Endothelial cell of umbilical vein (primary cell): ENCODE measurements at regions not wholly inside any gene's neighbourhood (a gene's known extent, or its start where the extent isn't known, plus 50 kb on each side); places are given as distances from the start of the nearest gene placed in this dataset.

Experiments
- BruUV-seq: library from RNA; stranded (reverse); fragments of 400-500 nt; replicated peaks from 2 replicates; lab custom pipeline; 2021; lab: Mats Ljungman, UMichigan
- CTCF ChIA-PET: fragments of 300-600, 350-600 bp; sonication (Branson Sonifier 250); formaldehyde crosslinking; loops from one replicate; lab custom pipeline; 2021; ENCODE audit warnings: antibody characterized with exemption, inconsistent platforms; lab: Charles Lee
- POLR2A ChIA-PET: fragments of 300-600, 350-600 bp; sonication (Branson Sonifier 250); formaldehyde crosslinking; loops from one replicate; lab custom pipeline; 2021; ENCODE audit warnings: antibody characterized with exemption, inconsistent platforms; lab: Charles Lee
- DNase-seq: peaks from one replicate; pipeline ENCODE4 v3.0.0-alpha.2; 2011; ENCODE audit warnings: low read depth, low spot score
- FAIRE-seq: peaks from 2 replicates; lab custom pipeline; 2011; peaks lifted over from hg19 to GRCh38; lab: Jason Lieb, UNC
- H2AFZ ChIP-seq: 2 replicates; pipeline ENCODE4 v1.6.0; 2012; ENCODE audit warnings: low read depth, low read length, control low read depth, inconsistent platforms
- H3K27ac ChIP-seq: 2 replicates; pipeline ENCODE4 v1.5.1; 2011; ENCODE audit warnings: low read depth, mild to moderate bottlenecking, control low read depth, low read length, moderate library complexity; ENCODE audit not compliant: insufficient read depth
- H3K27me3 ChIP-seq, 2 experiments: 2 replicates each; pipeline versions ENCODE4 v1.6.0 to v1.6.1; 2011; ENCODE audit warnings: low read length in 2 of 2, mixed read lengths in 1 of 2; ENCODE audit not compliant: control insufficient read depth in 2 of 2, insufficient read depth in 2 of 2
- H3K36me3 ChIP-seq, 2 experiments: 2 replicates in 1 of 2; 3 replicates in 1 of 2; pipeline ENCODE4 v1.5.1; 2011; ENCODE audit warnings: low read length in 2 of 2, mild to moderate bottlenecking in 1 of 2, moderate library complexity in 1 of 2; ENCODE audit not compliant: control insufficient read depth in 2 of 2, insufficient read depth in 2 of 2; ENCODE audit errors: extremely low read depth in 1 of 2
- H3K4me1 ChIP-seq: 3 replicates; pipeline ENCODE4 v1.5.1; 2011; ENCODE audit warnings: mild to moderate bottlenecking, low read length; ENCODE audit not compliant: control insufficient read depth, insufficient read depth; ENCODE audit errors: extremely low read depth
- H3K4me2 ChIP-seq: 2 replicates; pipeline ENCODE4 v1.6.1; 2011; ENCODE audit warnings: low read length, control low read depth, mixed read lengths; ENCODE audit not compliant: insufficient read depth
- H3K4me3 ChIP-seq, 3 experiments: fragments of 200-600 bp in 1 of 3; sonication (generic), shearing (Covaris generic) in 1 of 3; replicated peaks in 1 of 3; 2 replicates each; pipeline ENCODE4 v1.5.1; 2011 to 2016; ENCODE audit warnings: control low read depth in 3 of 3, low read length in 3 of 3, mild to moderate bottlenecking in 2 of 3, inconsistent platforms in 1 of 3, low read depth in 1 of 3, moderate library complexity in 1 of 3; ENCODE audit not compliant: insufficient read depth in 1 of 3
- H3K79me2 ChIP-seq: 2 replicates; pipeline ENCODE4 v1.6.0; 2012; ENCODE audit warnings: low read length, inconsistent platforms; ENCODE audit not compliant: control insufficient read depth, insufficient read depth
- H3K9ac ChIP-seq: replicated peaks from 2 replicates; pipeline ENCODE3; 2011; ENCODE audit warnings: low read length, control low read depth; ENCODE audit not compliant: insufficient read depth; ENCODE audit errors: extremely low read depth
- H3K9me1 ChIP-seq: replicated peaks from 3 replicates; pipeline ENCODE4 v1.6.0; 2011; ENCODE audit warnings: mild to moderate bottlenecking, low read length; ENCODE audit not compliant: control insufficient read depth, insufficient read depth; ENCODE audit errors: extremely low read depth
- H3K9me3 ChIP-seq: replicated peaks from 2 replicates; pipeline ENCODE4 v1.5.1; 2012; ENCODE audit warnings: low read length, inconsistent platforms; ENCODE audit not compliant: control insufficient read depth, insufficient read depth
- H4K20me1 ChIP-seq: replicated peaks from 2 replicates; pipeline ENCODE3; 2011; ENCODE audit warnings: mild to moderate bottlenecking, low read length; ENCODE audit not compliant: control insufficient read depth, insufficient read depth; ENCODE audit errors: extremely low read depth
- EZH2 ChIP-seq: IDR thresholded peaks from 2 replicates; pipeline ENCODE4 v1.6.1; 2012; ENCODE audit warnings: borderline replicate concordance, low read depth, mild to moderate bottlenecking, moderate library complexity, low read length, inconsistent platforms; ENCODE audit not compliant: severe bottlenecking
- FOS ChIP-seq: IDR thresholded peaks from 2 replicates; pipeline ENCODE4 v1.6.1; 2011; ENCODE audit warnings: mild to moderate bottlenecking, low read length, moderate library complexity, borderline replicate concordance; ENCODE audit not compliant: insufficient read depth
- GATA2 ChIP-seq: IDR thresholded peaks from 2 replicates; pipeline ENCODE4 v1.7.0; 2011; ENCODE audit warnings: low read depth, mild to moderate bottlenecking, moderate library complexity, mixed read lengths, low read length; ENCODE audit not compliant: insufficient read length, insufficient read depth
- JUN ChIP-seq: IDR thresholded peaks from 2 replicates; pipeline ENCODE4 v1.6.1; 2011; ENCODE audit warnings: borderline replicate concordance, low read depth; ENCODE audit not compliant: insufficient read length, insufficient read depth
- MYC ChIP-seq: IDR thresholded peaks from one replicate; pipeline ENCODE4 v1.6.1; 2011; ENCODE audit warnings: mild to moderate bottlenecking, low read depth, low read length
- POLR2A ChIP-seq: IDR thresholded peaks from 2 replicates; pipeline ENCODE4 v1.6.1; 2012; ENCODE audit warnings: low read depth, mild to moderate bottlenecking, control low read depth, low read length
- POLR2AphosphoS5 ChIP-seq: IDR thresholded peaks from 2 replicates; pipeline ENCODE4 v1.6.1; 2012; ENCODE audit warnings: low read depth, mild to moderate bottlenecking, control low read depth, low read length, moderate library complexity; ENCODE audit not compliant: insufficient read depth
- dilution Hi-C: fragments of 300-500 bp; cut with MboI; formaldehyde crosslinking; loops from one replicate; pipeline ENCODE4 v1.15.0; 2019; ENCODE audit warnings: low sequenced_read_pairs; ENCODE audit not compliant: extremely low pct_ligation_motif_present
- intact Hi-C: fragments of 100-400 bp; cut with micrococcal nuclease; formaldehyde crosslinking; loops from one replicate; pipeline ENCODE4 v1.10.0; 2022
- TF ChIP-seq, protein P1 (sequence below), 2 donors: IDR thresholded peaks; 1 replicate in 1 of 2; 2 replicates in 1 of 2; pipeline ENCODE4 v1.5.1; 2011; ENCODE audit warnings: low read length in 2 of 2, mild to moderate bottlenecking in 2 of 2, moderate library complexity in 2 of 2, control low read depth in 1 of 2, inconsistent platforms in 1 of 2, low read depth in 1 of 2; ENCODE audit not compliant: insufficient read depth in 1 of 2; ENCODE audit errors: extremely low read depth in 1 of 2
- TF ChIP-seq, protein P2 (sequence below): IDR thresholded peaks from 2 replicates; pipeline ENCODE4 v1.6.1; 2011; ENCODE audit not compliant: insufficient read depth, insufficient read length

DNA sequence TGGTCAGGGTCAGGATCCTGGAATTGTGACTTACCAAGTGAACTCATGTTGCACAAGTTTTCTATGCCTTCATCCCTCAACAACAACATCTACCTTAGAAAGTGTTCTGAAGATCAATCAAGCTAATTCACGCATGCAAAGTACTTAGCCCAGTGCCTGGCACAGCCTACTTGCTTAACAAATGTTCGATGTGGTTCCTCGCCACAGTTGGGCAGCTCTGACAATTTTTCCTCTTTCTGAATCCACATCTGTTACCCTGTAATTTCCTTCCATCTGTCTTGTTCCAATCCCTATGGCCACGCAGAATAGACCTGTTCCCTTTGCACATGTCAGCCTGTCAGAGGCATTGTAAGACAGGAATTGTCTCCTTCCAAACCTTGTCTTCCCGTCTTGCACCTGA lies 1415.2 kb downstream of the TBC1D22A start:
- no peak for TF ChIP-seq POLR2AphosphoS5
- TF ChIP-seq, protein P1, sequence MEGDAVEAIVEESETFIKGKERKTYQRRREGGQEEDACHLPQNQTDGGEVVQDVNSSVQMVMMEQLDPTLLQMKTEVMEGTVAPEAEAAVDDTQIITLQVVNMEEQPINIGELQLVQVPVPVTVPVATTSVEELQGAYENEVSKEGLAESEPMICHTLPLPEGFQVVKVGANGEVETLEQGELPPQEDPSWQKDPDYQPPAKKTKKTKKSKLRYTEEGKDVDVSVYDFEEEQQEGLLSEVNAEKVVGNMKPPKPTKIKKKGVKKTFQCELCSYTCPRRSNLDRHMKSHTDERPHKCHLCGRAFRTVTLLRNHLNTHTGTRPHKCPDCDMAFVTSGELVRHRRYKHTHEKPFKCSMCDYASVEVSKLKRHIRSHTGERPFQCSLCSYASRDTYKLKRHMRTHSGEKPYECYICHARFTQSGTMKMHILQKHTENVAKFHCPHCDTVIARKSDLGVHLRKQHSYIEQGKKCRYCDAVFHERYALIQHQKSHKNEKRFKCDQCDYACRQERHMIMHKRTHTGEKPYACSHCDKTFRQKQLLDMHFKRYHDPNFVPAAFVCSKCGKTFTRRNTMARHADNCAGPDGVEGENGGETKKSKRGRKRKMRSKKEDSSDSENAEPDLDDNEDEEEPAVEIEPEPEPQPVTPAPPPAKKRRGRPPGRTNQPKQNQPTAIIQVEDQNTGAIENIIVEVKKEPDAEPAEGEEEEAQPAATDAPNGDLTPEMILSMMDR (IDR thresholded peaks at IDR 0.05; ENCODE audit: extremely low read depth in 1 of 2, insufficient read depth in 1 of 2, low read depth in 1 of 2, low read length in 2 of 2) = no peak
- TF ChIP-seq, protein P2, sequence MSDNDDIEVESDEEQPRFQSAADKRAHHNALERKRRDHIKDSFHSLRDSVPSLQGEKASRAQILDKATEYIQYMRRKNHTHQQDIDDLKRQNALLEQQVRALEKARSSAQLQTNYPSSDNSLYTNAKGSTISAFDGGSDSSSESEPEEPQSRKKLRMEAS = no peak
- TF ChIP-seq GATA2 = no peak
- Histone ChIP-seq H3K9ac (no peak overlapping the region), H3K4me3 (no peak overlapping the region), H3K79me2 (no peaks in the 10 kb centered on the region), H3K4me2 (no peak overlapping the region), H4K20me1 (no peaks in the 10 kb centered on the region), H2AFZ (no peak overlapping the region), H3K27me3 (no peaks in the 10 kb centered on the region), H3K4me1 (no peaks in the 10 kb centered on the region), H3K27ac (no peak overlapping the region), H3K9me3 (peaks cover 16% of the 10 kb centered on the region), H3K36me3 (no peaks in the 10 kb centered on the region), H3K9me1 (no peaks in the 10 kb centered on the region)
- dilution Hi-C loops = no loop called here
- ChIA-PET POLR2A (no interaction called here), CTCF (no interaction called here)
- no TSS peak for BruUV-seq
- DNase-seq = no peak
- FAIRE-seq = no peak
- intact Hi-C loops = no loop called here

DNA sequence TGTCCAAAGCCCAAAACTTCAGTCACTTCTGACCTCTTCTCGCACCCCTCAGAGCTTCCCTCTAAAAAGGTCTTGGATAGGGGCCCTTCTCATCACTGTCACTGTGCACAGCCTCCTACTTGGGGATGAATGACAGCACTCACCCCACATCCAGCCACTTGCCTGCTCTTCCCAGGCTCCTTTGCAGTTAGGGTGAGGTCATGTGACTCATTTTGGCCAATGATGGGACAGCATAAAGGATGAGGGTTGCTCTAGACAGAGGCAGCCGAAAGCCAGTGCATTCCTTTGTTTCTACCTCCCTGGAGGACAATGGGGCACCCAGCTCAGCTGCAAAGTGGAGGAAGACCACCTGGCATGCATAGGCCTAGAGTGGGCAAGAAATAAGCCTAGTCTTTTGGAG lies 1413.3 kb downstream of the TBC1D22A start:
- intact Hi-C loops (no loop called here), dilution Hi-C loops (no loop called here)
- Histone ChIP-seq H3K4me2 (no peak overlapping the region), H3K4me1 (no peaks in the 10 kb centered on the region), H3K79me2 (no peaks in the 10 kb centered on the region), H4K20me1 (no peaks in the 10 kb centered on the region), H3K9me3 (peaks cover 22% of the 10 kb centered on the region), H3K9me1 (no peaks in the 10 kb centered on the region), H3K27me3 (no peaks in the 10 kb centered on the region), H3K27ac (no peak overlapping the region), H2AFZ (no peak overlapping the region), H3K4me3 (no peak overlapping the region), H3K36me3 (no peaks in the 10 kb centered on the region), H3K9ac (no peak overlapping the region)
- DNase-seq = no peak
- BruUV-seq = no TSS peak
- CTCF ChIA-PET = no interaction called here
- FAIRE-seq = no peak
- POLR2A ChIA-PET = no interaction called here
- TF ChIP-seq JUN (no peak), POLR2AphosphoS5 (no peak), MYC (no peak), FOS (no peak), EZH2 (no peak), GATA2 (no peak), POLR2A (no peak)
- TF ChIP-seq, protein P2 = no peak
- TF ChIP-seq, protein P1 (IDR thresholded peaks at IDR 0.05; ENCODE audit: extremely low read depth in 1 of 2, insufficient read depth in 1 of 2, low read depth in 1 of 2, low read length in 2 of 2) = no peak
